ENCODE measurements at regions not wholly inside any gene's neighbourhood (a gene's known extent, or its start where the extent isn't known, plus 50 kb on each side); places are given as distances from the start of the nearest gene placed in this dataset.

GRCh38 chr5:92777421-92777820 is 803.6 kb downstream of the NR2F1-AS1 start:
- TF ChIP-seq CTCF (IDR thresholded peaks at IDR 0.05) = no peak
- no peak for TF ChIP-seq REST (IDR thresholded peaks at IDR 0.05; ENCODE audit: insufficient read depth in 1 of 2, low read depth in 2 of 2, low read length in 1 of 2)
